HG03575 (cell line): ENCODE measurements at regions not wholly inside any gene's neighbourhood (a gene's known extent, or its start where the extent isn't known, plus 50 kb on each side); places are given as distances from the start of the nearest gene placed in this dataset.
"Not testable (repeated sequence)": the region's sequence is repeated elsewhere in the genome, so short reads cannot be mapped to it uniquely, and the experiment has no call there.

Experiments
- ATAC-seq: cut with Tn5 transposase; IDR thresholded peaks from one replicate; pipeline ENCODE4 v1.9.1; 2021; ENCODE audit not compliant: unreplicated experiment, insufficient number of reproducible peaks, low FRiP score; ENCODE audit errors: extremely low read depth

GRCh38 chr10:109588259-109588658 is 335.1 kb downstream of the XPNPEP1 start:
- ATAC-seq = no peak

DNA sequence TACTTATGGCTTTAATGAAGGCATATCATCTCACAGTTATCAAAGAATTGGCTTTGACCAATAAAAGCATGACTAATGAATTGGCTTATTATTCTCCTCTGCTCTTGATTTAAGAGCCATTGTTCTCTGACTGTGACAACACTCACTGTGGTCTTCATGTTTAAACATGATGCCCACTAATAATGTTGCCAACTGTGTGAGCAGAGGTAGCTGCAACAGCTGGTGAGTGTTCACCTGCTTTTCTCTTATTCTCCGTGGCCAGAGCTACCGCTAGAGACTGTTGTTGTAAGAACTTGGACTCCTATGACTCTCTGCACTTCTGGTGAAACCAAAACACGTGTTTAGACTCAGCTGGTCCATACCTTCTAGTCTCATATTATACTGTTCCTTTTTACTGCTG is 335.9 kb downstream of the XPNPEP1 start:
- ATAC-seq = no peak

DNA sequence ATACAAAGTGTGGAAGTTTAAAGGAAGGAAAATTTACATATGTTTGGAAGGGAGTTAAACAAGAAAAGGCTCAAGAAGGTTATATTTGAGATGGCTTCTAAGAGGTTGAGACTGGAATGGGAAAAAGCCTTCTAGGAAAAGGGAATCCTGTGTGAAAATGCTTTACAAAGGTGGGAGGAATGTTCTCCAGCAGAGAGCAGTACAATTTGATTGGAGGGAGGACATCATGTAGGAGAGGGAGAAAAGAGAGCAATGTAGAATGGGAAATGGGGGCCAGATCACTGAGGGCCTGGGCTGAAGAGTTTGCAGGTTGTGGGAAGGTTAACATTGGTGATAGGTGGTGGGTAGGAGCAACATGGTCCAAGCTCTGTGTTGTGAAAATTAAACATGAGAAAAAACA is 366.9 kb downstream of the XPNPEP1 start:
- ATAC-seq = no peak

- not testable (repeated sequence) for ATAC-seq
Observed at GRCh38 chr10:109542050-109542603, 381.2 kb downstream of the XPNPEP1 start.

GRCh38 chr10:109534193-109534592 is 389.1 kb downstream of the XPNPEP1 start:
- ATAC-seq = no peak

GRCh38 chr10:109529258-109529657 is 394.1 kb downstream of the XPNPEP1 start:
- no peak for ATAC-seq

DNA sequence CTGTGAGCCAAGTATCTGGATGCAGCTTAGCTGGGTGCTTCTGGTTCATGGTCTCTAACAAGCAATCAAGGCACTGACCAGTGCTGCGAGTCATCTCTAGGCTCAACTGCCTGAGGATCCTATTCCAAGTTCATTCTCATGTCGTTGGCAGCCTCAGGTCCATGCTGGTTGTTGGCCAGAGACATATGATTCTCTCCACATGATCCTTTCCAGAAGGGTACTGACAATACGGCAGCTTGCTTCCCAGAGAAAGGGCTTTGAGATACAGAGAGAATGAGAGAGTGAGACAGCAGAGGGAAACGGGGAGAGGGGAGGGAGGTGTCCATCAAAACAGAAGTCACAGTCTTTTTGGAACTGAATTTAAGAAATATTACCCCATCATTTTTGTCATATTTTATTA is 405.6 kb downstream of the XPNPEP1 start:
- no peak for ATAC-seq

- ATAC-seq = no peak
Observed at GRCh38 chr10:109504401-109504800, 418.9 kb downstream of the XPNPEP1 start.

DNA sequence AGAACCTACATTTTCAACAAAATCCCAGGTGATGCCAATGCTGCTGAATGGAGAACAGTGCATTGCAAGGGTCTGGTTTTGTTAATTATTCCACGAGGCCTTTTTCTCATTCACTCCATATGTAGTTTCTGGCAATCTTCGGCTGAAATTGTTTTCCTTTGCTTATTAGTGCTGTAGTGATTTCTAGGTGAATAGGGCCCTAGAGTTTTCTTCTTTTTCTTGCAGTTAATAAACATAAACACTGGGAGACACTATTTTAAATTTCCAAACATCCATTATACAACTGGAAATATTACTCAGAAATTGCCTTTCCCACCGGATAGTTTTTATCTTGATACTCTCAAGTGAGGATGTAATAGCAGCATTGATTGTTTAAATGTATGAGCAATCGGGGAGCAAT is 435.6 kb downstream of the XPNPEP1 start:
- no peak for ATAC-seq

GRCh38 chr10:109480836-109481235 is 442.5 kb downstream of the XPNPEP1 start:
- ATAC-seq = no peak

DNA sequence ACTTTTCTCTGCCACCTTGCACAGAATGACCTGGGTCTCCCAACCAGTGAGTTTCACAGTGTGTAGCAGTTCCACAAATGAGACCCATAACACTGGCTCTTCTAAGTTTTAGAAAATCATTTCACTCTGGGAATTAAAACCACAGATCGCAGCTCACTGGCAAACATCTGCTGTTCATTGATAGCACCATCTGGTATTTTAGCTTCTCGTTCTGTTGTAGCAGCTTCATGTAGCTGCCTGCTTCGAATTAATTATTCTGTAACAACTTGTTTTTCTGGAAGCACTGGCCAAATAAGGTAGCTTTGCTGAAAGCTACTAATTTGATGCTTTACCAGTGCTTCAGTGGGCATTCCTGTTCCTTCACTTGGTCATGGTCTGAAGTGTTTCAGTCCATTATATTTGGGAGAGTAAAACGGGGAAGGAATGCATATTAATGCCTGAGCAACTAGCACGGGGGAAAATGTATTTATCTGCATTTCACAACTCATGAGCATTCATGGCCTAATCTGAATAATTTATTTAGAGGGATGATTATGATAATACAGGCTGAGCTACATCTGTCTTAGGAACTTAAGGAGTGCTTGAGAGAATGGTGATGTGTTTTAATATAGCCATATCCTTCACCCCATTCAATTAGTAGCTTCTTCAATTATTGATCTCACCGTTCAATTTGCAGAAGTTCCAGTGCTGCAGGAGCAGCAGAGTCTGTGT is 447.4 kb downstream of the XPNPEP1 start:
- no peak for ATAC-seq

DNA sequence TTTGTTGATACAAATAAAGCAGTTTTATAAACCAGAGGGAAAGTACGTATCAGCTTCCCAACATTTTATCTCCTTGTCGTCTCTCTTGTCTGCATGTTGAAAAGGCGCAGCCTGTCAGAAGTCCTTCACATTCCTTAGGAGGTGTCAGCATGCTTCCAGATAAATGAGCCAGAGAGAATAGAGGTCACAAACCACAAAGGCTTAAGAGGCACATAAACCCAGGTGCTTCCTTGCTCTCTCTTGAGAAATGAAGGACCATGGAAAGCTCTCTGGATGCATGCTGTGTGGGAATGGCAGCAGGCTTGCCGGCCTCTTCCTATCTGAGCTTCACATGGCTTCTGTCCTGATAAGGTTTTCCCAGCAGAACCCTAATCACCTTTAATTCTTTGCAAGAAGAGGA is 448.5 kb downstream of the XPNPEP1 start:
- ATAC-seq = no peak

DNA sequence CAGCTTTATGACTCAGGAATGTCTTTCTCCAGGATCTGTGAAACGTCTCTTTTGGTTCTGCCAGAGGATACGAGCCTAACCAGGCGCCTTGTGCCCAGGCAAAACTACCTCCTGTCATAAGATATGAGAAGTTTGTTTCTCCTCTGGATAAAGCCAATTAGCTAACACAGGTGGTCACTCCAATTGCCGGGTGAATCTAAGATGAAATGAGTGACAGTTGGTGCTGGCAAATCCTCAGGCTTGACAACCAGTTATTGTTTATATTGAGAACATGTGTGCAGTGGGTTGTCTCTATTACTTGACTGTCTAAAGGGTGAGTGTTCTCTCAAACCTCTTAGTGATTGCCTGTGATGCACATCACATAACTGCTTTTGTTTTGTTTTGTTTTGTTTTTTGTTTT is 449.1 kb downstream of the XPNPEP1 start:
- ATAC-seq = no peak

DNA sequence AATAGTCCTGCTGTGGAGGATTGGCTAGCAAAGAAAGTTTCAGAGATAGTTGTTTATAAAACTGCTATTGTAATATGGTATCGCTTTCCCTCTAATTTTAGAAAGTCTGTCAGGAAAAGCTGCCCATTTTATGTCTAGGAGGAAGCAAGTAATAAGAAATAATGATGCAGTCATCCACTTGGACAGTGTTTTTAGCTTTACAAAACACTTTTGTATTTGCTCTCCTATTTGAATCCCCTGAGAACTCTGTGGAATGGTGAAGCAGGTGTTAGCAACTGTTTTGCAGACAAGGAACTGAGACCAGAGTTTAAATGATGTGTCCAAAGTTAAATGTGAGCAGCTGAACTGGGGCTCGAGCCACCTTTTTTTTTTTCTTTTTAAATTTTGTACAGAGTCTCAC is 455.8 kb downstream of the XPNPEP1 start:
- no peak for ATAC-seq

- no peak for ATAC-seq
Observed at GRCh38 chr10:109464949-109465348, 458.4 kb downstream of the XPNPEP1 start.

GRCh38 chr10:109457302-109457638 is 466.0 kb downstream of the XPNPEP1 start:
- no peak for ATAC-seq

- ATAC-seq = no peak
Observed at GRCh38 chr10:109456566-109457301, 466.6 kb downstream of the XPNPEP1 start.

DNA sequence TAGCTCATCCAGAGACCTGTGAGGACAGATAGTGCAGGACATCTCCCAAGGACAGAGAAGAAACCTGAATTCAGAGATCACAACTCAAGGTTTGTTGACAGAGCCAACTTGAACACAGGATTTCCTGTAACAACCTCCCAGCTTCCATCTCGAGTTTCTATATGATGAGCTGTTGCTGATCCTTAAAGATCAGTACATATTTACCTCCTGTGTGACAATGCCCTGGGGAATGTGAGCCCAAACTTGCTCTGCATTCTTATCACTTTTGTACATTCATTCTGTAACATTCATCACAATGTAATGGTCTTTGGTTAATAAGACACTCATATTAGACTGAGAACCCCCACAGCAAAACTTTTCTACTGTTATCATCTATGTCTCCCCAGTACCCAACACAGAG is 468.6 kb downstream of the XPNPEP1 start:
- ATAC-seq = no peak

DNA sequence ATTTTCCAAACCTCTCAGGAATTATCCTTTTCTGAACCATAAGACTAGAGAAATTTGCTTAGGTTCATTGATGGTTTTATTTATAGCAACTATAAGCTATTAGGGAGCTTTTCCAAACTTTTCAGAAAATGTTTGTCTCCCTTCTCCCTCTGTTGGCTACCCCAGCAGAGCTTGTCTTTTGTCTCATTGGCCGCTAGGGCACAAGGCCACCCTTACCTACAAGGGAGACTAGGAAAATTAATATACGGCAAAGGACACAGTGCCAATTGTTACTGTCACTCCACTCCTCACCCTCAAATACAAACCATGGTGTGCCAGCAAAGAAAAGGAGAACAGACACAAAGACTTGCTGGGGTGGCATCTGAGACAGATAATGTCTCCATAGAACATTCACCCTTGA is 471.4 kb downstream of the XPNPEP1 start:
- ATAC-seq = no peak

GRCh38 chr10:109450702-109451101 is 472.6 kb downstream of the XPNPEP1 start:
- ATAC-seq = no peak
